IMR-90 (cell line): ENCODE measurements at regions not wholly inside any gene's neighbourhood (a gene's known extent, or its start where the extent isn't known, plus 50 kb on each side); places are given as distances from the start of the nearest gene placed in this dataset.

Source experiments
- ATAC-seq: fragments of 200-7000 bp; cut with Tn5 transposase; 2 replicates; pipeline ENCODE4 v1.9.1; 2020; ENCODE audit warnings: low read depth, mild to moderate bottlenecking, moderate library complexity
- BruUV-seq: library from RNA; stranded (reverse); fragments of 400-500 nt; replicated peaks from 2 replicates; lab custom pipeline; 2021; lab: Mats Ljungman, UMichigan
- CTCF ChIA-PET: fragments of 300-600 bp; formaldehyde crosslinking; extraction: SDS; loops from one replicate; lab custom pipeline; 2021; ENCODE audit warnings: antibody characterized with exemption; lab: Yijun Ruan, JAX
- POLR2A ChIA-PET: fragments of 300-600 bp; sonication (Branson Sonifier 250); formaldehyde crosslinking; loops from one replicate; lab custom pipeline; 2022; ENCODE audit warnings: antibody characterized with exemption; ENCODE audit not compliant: unreplicated experiment; lab: Charles Lee
- DNase-seq: peaks from one replicate; pipeline ENCODE4 v3.0.0; 2013
- H2AFZ ChIP-seq: replicated peaks from 2 replicates; pipeline ENCODE3; 2013; ENCODE audit warnings: low read length, mild to moderate bottlenecking; ENCODE audit not compliant: poor library complexity
- H2AK5ac ChIP-seq: 2 replicates; pipeline ENCODE4 v1.6.1; 2013; ENCODE audit warnings: low read depth, low read length, inconsistent platforms
- H2AK9ac ChIP-seq: replicated peaks from 2 replicates; pipeline ENCODE3; 2013; ENCODE audit warnings: mild to moderate bottlenecking, low read depth, low read length, moderate library complexity; ENCODE audit not compliant: poor library complexity
- H2BK120ac ChIP-seq: 2 replicates; pipeline ENCODE4 v1.6.1; 2013; ENCODE audit warnings: low read depth, low read length, inconsistent platforms
- H2BK15ac ChIP-seq: 3 replicates; pipeline ENCODE4 v1.6.1; 2013; ENCODE audit warnings: low read depth, low read length, inconsistent platforms
- H2BK20ac ChIP-seq: 2 replicates; pipeline ENCODE4 v1.6.1; 2013; ENCODE audit warnings: low read depth, mild to moderate bottlenecking, inconsistent platforms, low read length, moderate library complexity
- H2BK5ac ChIP-seq: 2 replicates; pipeline ENCODE4 v1.6.1; 2013; ENCODE audit warnings: mild to moderate bottlenecking, low read depth, low read length, inconsistent platforms; ENCODE audit not compliant: poor library complexity, severe bottlenecking
- H3K14ac ChIP-seq: replicated peaks from 2 replicates; pipeline ENCODE4 v1.6.1; 2013; ENCODE audit warnings: low read depth, low read length, inconsistent platforms
- H3K18ac ChIP-seq: 2 replicates; pipeline ENCODE4 v1.6.1; 2013; ENCODE audit warnings: low read depth, low read length, control low read depth
- H3K23ac ChIP-seq: 2 replicates; pipeline ENCODE4 v1.6.1; 2013; ENCODE audit warnings: low read depth, low read length, inconsistent platforms
- H3K27ac ChIP-seq: 2 replicates; pipeline ENCODE4 v1.5.1; 2013; ENCODE audit warnings: mild to moderate bottlenecking, control low read depth, low read length; ENCODE audit not compliant: insufficient read depth
- H3K27me3 ChIP-seq: 2 replicates; pipeline ENCODE4 v1.6.1; 2013; ENCODE audit warnings: low read length; ENCODE audit not compliant: control insufficient read depth, insufficient read depth
- H3K36me3 ChIP-seq: 2 replicates; pipeline ENCODE4 v1.6.1; 2013; ENCODE audit warnings: low read length, mixed read lengths; ENCODE audit not compliant: control insufficient read depth, insufficient read depth
- H3K4ac ChIP-seq: 2 replicates; pipeline ENCODE4 v1.6.1; 2013; ENCODE audit warnings: low read depth, low read length, inconsistent platforms
- H3K4me1 ChIP-seq: 2 replicates; pipeline ENCODE4 v1.6.1; 2013; ENCODE audit warnings: low read length, mixed read lengths; ENCODE audit not compliant: control insufficient read depth, insufficient read depth
- H3K4me2 ChIP-seq: 2 replicates; pipeline ENCODE4 v1.6.1; 2013; ENCODE audit warnings: low read depth, mild to moderate bottlenecking, control low read depth, low read length, moderate library complexity
- H3K4me3 ChIP-seq: 2 replicates; pipeline ENCODE4 v1.5.1; 2013; ENCODE audit warnings: low read depth, mild to moderate bottlenecking, control low read depth, low read length, moderate library complexity; ENCODE audit not compliant: insufficient read depth
- H3K56ac ChIP-seq: 2 replicates; pipeline ENCODE4 v1.6.1; 2013; ENCODE audit warnings: low read length, inconsistent platforms; ENCODE audit not compliant: insufficient read depth; ENCODE audit errors: extremely low read depth
- H3K79me1 ChIP-seq, 2 experiments: 2 replicates each; pipeline ENCODE4 v1.6.1; 2013; ENCODE audit warnings: low read length in 2 of 2, inconsistent platforms in 1 of 2, low read depth in 1 of 2
- H3K9ac ChIP-seq: 2 replicates; pipeline ENCODE4 v1.6.1; 2013; ENCODE audit warnings: low read depth, low read length, control low read depth
- H3K9me1 ChIP-seq: 2 replicates; pipeline ENCODE4 v1.6.1; 2013; ENCODE audit warnings: low read length, inconsistent platforms; ENCODE audit not compliant: insufficient read depth
- H3K9me3 ChIP-seq: 2 replicates; pipeline ENCODE4 v1.6.1; 2013; ENCODE audit warnings: low read length; ENCODE audit not compliant: control insufficient read depth, insufficient read depth
- H4K20me1 ChIP-seq: 2 replicates; pipeline ENCODE4 v1.6.1; 2013; ENCODE audit warnings: low read length, inconsistent platforms; ENCODE audit not compliant: insufficient read depth
- H4K5ac ChIP-seq: 2 replicates; pipeline ENCODE4 v1.6.1; 2013; ENCODE audit warnings: mild to moderate bottlenecking, low read depth, low read length, control low read depth
- H4K8ac ChIP-seq, 2 experiments: 2 replicates each; pipeline ENCODE4 v1.6.1; 2013; ENCODE audit warnings: low read depth in 2 of 2, low read length in 2 of 2, control low read depth in 1 of 2, inconsistent platforms in 1 of 2
- H4K91ac ChIP-seq: 2 replicates; pipeline ENCODE4 v1.6.1; 2013; ENCODE audit warnings: low read depth, low read length, inconsistent platforms; ENCODE audit not compliant: insufficient read depth
- CEBPB ChIP-seq: IDR thresholded peaks from 2 replicates; pipeline ENCODE4 v1.6.1; 2012; ENCODE audit warnings: low read depth, low read length, improper control_type of control experiment
- CTCF ChIP-seq: conservative IDR thresholded peaks from 2 replicates; pipeline ENCODE4 v1.5.1; 2012; ENCODE audit warnings: mild to moderate bottlenecking, low read depth, low read length, improper control_type of control experiment
- ELK1 ChIP-seq: fragments of 150-350 bp; IDR thresholded peaks from 2 replicates; pipeline ENCODE4 v1.6.1; 2016; ENCODE audit warnings: low read depth, mild to moderate bottlenecking, low read length, moderate library complexity, borderline replicate concordance
- MAFK ChIP-seq: IDR thresholded peaks from 2 replicates; pipeline ENCODE4 v1.6.1; 2012; ENCODE audit warnings: low read depth, low read length, improper control_type of control experiment
- MAZ ChIP-seq: IDR thresholded peaks from 2 replicates; pipeline ENCODE4 v1.6.1; 2012; ENCODE audit warnings: low read depth, mild to moderate bottlenecking, low read length, improper control_type of control experiment, moderate library complexity, borderline replicate concordance
- MXI1 ChIP-seq: IDR thresholded peaks from 2 replicates; pipeline ENCODE4 v1.6.1; 2012; ENCODE audit warnings: low read depth, mild to moderate bottlenecking, low read length, moderate library complexity, borderline replicate concordance
- NFE2L2 ChIP-seq: fragments of 150-350 bp; IDR thresholded peaks from 2 replicates; pipeline ENCODE4 v1.6.1; 2016; ENCODE audit warnings: low read depth, mild to moderate bottlenecking, low read length
- RAD21 ChIP-seq: IDR thresholded peaks from 2 replicates; pipeline ENCODE4 v1.6.1; 2012; ENCODE audit warnings: low read length, improper control_type of control experiment
- WGBS, 2 experiments: methylation state at CpG; one replicate each; pipeline versions ENCODE4 v1.1.5 to v1.1.7; 2013; ENCODE audit warnings: missing lambda C conversion rate in 2 of 2; ENCODE audit not compliant: insufficient read length in 1 of 2; ENCODE audit errors: extremely low coverage in 2 of 2; 5-methylcytosine and 5-hydroxymethylcytosine counted together
- dilution Hi-C: fragments of 300-500 bp; cut with HindIII; formaldehyde crosslinking; loops from one replicate; pipeline ENCODE4 v1.14.3; 2018; ENCODE audit warnings: low sequenced_read_pairs; ENCODE audit not compliant: unreplicated experiment
- in situ Hi-C: fragments of 300-500 bp; cut with MboI; formaldehyde crosslinking; loops from 3 replicates; pipeline ENCODE4 v1.14.3; 2019; ENCODE audit warnings: low sequenced_read_pairs, inconsistent platforms, mixed read lengths
- intact Hi-C: fragments of 100-400 bp; cut with micrococcal nuclease; formaldehyde crosslinking; loops from 2 replicates; pipeline ENCODE4 v1.10.0; 2022

GRCh38 chr5:22926574-22926973 lies 73.4 kb upstream of the CDH12 start:
- Histone ChIP-seq H3K4ac (no peak overlapping the region), H3K4me1 (no peaks in the 10 kb centered on the region), H2BK120ac (no peak overlapping the region), H3K18ac (no peak overlapping the region), H3K4me2 (no peak overlapping the region), H3K9me3 (no peaks in the 10 kb centered on the region), H3K79me1 (no peaks in the 10 kb centered on the region), H4K91ac (no peak overlapping the region), H3K4me3 (no peak overlapping the region), H3K23ac (no peak overlapping the region), H3K14ac (no peak overlapping the region), H2BK20ac (no peak overlapping the region), H3K9me1 (no peaks in the 10 kb centered on the region), H3K27me3 (no peaks in the 10 kb centered on the region), H4K8ac (no peak overlapping the region), H4K5ac (no peak overlapping the region), H2AK9ac (no peak overlapping the region), H2AK5ac (no peak overlapping the region), H3K36me3 (no peaks in the 10 kb centered on the region), H3K27ac (no peak overlapping the region), H3K9ac (no peak overlapping the region), H4K20me1 (no peaks in the 10 kb centered on the region), H2BK15ac (no peak overlapping the region), H2BK5ac (no peak overlapping the region), H3K56ac (no peak overlapping the region), H2AFZ (no peak overlapping the region)
- ChIA-PET CTCF (no interaction called here), POLR2A (no interaction called here)
- dilution Hi-C loops, result no loop called here
- WGBS, 2 experiments, result no CpG with 5 or more reads among the region's 1 CpG
- no TSS peak for BruUV-seq
- ATAC-seq (no peak), DNase-seq (no peak)
- TF ChIP-seq ELK1, result no peak
- no peak for TF ChIP-seq CEBPB
- no peak for TF ChIP-seq MXI1
- TF ChIP-seq MAZ, result no peak
- no peak for TF ChIP-seq RAD21
- peak; percentile 22; the same call in 1 of the 2 replicates for TF ChIP-seq MAFK
- TF ChIP-seq CTCF, result no peak
- TF ChIP-seq NFE2L2, result no peak
- intact Hi-C loops, result no loop called here
- in situ Hi-C loops, result no loop called here
